Peyer's patch (tissue), 4 donors: ENCODE measurements at regions not wholly inside any gene's neighbourhood (a gene's known extent, or its start where the extent isn't known, plus 50 kb on each side); places are given as distances from the start of the nearest gene placed in this dataset.
"Not testable (repeated sequence)": the region's sequence is repeated elsewhere in the genome, so short reads cannot be mapped to it uniquely, and the experiment has no call there.

ENCODE experiments used
- POLR2A ChIP-seq, 2 donors: fragments of 450-650 bp; IDR thresholded peaks; one replicate each; pipeline ENCODE4 v1.5.1; 2017; ENCODE audit warnings: antibody characterized with exemption in 2 of 2, mild to moderate bottlenecking in 2 of 2, moderate library complexity in 2 of 2
- TF ChIP-seq, protein P1 (sequence below), 6 experiments: fragments of 450-650 bp in 4 of 6; fragments of 200-600 bp in 2 of 6; sonication (generic) in 1 of 6; IDR thresholded peaks; one replicate each; pipeline ENCODE4 v1.5.1; 2017 to 2019; ENCODE audit warnings: antibody characterized with exemption in 6 of 6, mild to moderate bottlenecking in 3 of 6, moderate library complexity in 1 of 6

DNA sequence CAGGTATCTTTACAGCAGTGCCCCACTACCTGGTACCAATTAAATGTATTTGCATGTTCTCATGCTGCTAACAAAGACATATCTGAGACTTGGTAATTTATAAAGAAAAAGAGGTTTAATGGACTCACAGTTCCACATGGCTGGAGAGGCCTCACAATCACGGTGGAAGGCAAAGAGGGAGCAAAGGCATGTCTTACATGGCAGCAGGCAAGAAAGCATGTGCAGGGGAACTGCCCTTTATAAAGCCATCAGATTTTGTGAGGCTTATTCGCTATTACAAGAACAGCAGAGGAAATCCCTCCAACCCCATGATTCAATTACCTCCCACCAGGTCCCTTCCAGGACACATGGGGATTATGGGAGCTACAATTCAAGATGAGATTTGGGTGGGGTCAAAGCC lies 512.1 kb upstream of the ADGRB3 start:
- TF ChIP-seq POLR2A (IDR thresholded peaks at IDR 0.05), result not testable (repeated sequence)
- TF ChIP-seq, protein P1, sequence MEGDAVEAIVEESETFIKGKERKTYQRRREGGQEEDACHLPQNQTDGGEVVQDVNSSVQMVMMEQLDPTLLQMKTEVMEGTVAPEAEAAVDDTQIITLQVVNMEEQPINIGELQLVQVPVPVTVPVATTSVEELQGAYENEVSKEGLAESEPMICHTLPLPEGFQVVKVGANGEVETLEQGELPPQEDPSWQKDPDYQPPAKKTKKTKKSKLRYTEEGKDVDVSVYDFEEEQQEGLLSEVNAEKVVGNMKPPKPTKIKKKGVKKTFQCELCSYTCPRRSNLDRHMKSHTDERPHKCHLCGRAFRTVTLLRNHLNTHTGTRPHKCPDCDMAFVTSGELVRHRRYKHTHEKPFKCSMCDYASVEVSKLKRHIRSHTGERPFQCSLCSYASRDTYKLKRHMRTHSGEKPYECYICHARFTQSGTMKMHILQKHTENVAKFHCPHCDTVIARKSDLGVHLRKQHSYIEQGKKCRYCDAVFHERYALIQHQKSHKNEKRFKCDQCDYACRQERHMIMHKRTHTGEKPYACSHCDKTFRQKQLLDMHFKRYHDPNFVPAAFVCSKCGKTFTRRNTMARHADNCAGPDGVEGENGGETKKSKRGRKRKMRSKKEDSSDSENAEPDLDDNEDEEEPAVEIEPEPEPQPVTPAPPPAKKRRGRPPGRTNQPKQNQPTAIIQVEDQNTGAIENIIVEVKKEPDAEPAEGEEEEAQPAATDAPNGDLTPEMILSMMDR (IDR thresholded peaks at IDR 0.05), result not testable (repeated sequence)
